IMR-90 (cell line): ENCODE measurements at regions not wholly inside any gene's neighbourhood (a gene's known extent, or its start where the extent isn't known, plus 50 kb on each side); places are given as distances from the start of the nearest gene placed in this dataset.

Source experiments
- ATAC-seq: fragments of 200-7000 bp; cut with Tn5 transposase; 2 replicates; pipeline ENCODE4 v1.9.1; 2020; ENCODE audit warnings: low read depth, mild to moderate bottlenecking, moderate library complexity
- BruUV-seq: library from RNA; stranded (reverse); fragments of 400-500 nt; replicated peaks from 2 replicates; lab custom pipeline; 2021; lab: Mats Ljungman, UMichigan
- CTCF ChIA-PET: fragments of 300-600 bp; formaldehyde crosslinking; extraction: SDS; loops from one replicate; lab custom pipeline; 2021; ENCODE audit warnings: antibody characterized with exemption; lab: Yijun Ruan, JAX
- POLR2A ChIA-PET: fragments of 300-600 bp; sonication (Branson Sonifier 250); formaldehyde crosslinking; loops from one replicate; lab custom pipeline; 2022; ENCODE audit warnings: antibody characterized with exemption; ENCODE audit not compliant: unreplicated experiment; lab: Charles Lee
- DNase-seq: peaks from one replicate; pipeline ENCODE4 v3.0.0; 2013
- H2AFZ ChIP-seq: replicated peaks from 2 replicates; pipeline ENCODE3; 2013; ENCODE audit warnings: low read length, mild to moderate bottlenecking; ENCODE audit not compliant: poor library complexity
- H2AK5ac ChIP-seq: 2 replicates; pipeline ENCODE4 v1.6.1; 2013; ENCODE audit warnings: low read depth, low read length, inconsistent platforms
- H2AK9ac ChIP-seq: replicated peaks from 2 replicates; pipeline ENCODE3; 2013; ENCODE audit warnings: mild to moderate bottlenecking, low read depth, low read length, moderate library complexity; ENCODE audit not compliant: poor library complexity
- H2BK120ac ChIP-seq: 2 replicates; pipeline ENCODE4 v1.6.1; 2013; ENCODE audit warnings: low read depth, low read length, inconsistent platforms
- H2BK15ac ChIP-seq: 3 replicates; pipeline ENCODE4 v1.6.1; 2013; ENCODE audit warnings: low read depth, low read length, inconsistent platforms
- H2BK20ac ChIP-seq: 2 replicates; pipeline ENCODE4 v1.6.1; 2013; ENCODE audit warnings: low read depth, mild to moderate bottlenecking, inconsistent platforms, low read length, moderate library complexity
- H2BK5ac ChIP-seq: 2 replicates; pipeline ENCODE4 v1.6.1; 2013; ENCODE audit warnings: mild to moderate bottlenecking, low read depth, low read length, inconsistent platforms; ENCODE audit not compliant: poor library complexity, severe bottlenecking
- H3K14ac ChIP-seq: replicated peaks from 2 replicates; pipeline ENCODE4 v1.6.1; 2013; ENCODE audit warnings: low read depth, low read length, inconsistent platforms
- H3K18ac ChIP-seq: 2 replicates; pipeline ENCODE4 v1.6.1; 2013; ENCODE audit warnings: low read depth, low read length, control low read depth
- H3K23ac ChIP-seq: 2 replicates; pipeline ENCODE4 v1.6.1; 2013; ENCODE audit warnings: low read depth, low read length, inconsistent platforms
- H3K27ac ChIP-seq: 2 replicates; pipeline ENCODE4 v1.5.1; 2013; ENCODE audit warnings: mild to moderate bottlenecking, control low read depth, low read length; ENCODE audit not compliant: insufficient read depth
- H3K27me3 ChIP-seq: 2 replicates; pipeline ENCODE4 v1.6.1; 2013; ENCODE audit warnings: low read length; ENCODE audit not compliant: control insufficient read depth, insufficient read depth
- H3K36me3 ChIP-seq: 2 replicates; pipeline ENCODE4 v1.6.1; 2013; ENCODE audit warnings: low read length, mixed read lengths; ENCODE audit not compliant: control insufficient read depth, insufficient read depth
- H3K4ac ChIP-seq: 2 replicates; pipeline ENCODE4 v1.6.1; 2013; ENCODE audit warnings: low read depth, low read length, inconsistent platforms
- H3K4me1 ChIP-seq: 2 replicates; pipeline ENCODE4 v1.6.1; 2013; ENCODE audit warnings: low read length, mixed read lengths; ENCODE audit not compliant: control insufficient read depth, insufficient read depth
- H3K4me2 ChIP-seq: 2 replicates; pipeline ENCODE4 v1.6.1; 2013; ENCODE audit warnings: low read depth, mild to moderate bottlenecking, control low read depth, low read length, moderate library complexity
- H3K4me3 ChIP-seq: 2 replicates; pipeline ENCODE4 v1.5.1; 2013; ENCODE audit warnings: low read depth, mild to moderate bottlenecking, control low read depth, low read length, moderate library complexity; ENCODE audit not compliant: insufficient read depth
- H3K56ac ChIP-seq: 2 replicates; pipeline ENCODE4 v1.6.1; 2013; ENCODE audit warnings: low read length, inconsistent platforms; ENCODE audit not compliant: insufficient read depth; ENCODE audit errors: extremely low read depth
- H3K79me1 ChIP-seq, 2 experiments: 2 replicates each; pipeline ENCODE4 v1.6.1; 2013; ENCODE audit warnings: low read length in 2 of 2, inconsistent platforms in 1 of 2, low read depth in 1 of 2
- H3K9ac ChIP-seq: 2 replicates; pipeline ENCODE4 v1.6.1; 2013; ENCODE audit warnings: low read depth, low read length, control low read depth
- H3K9me1 ChIP-seq: 2 replicates; pipeline ENCODE4 v1.6.1; 2013; ENCODE audit warnings: low read length, inconsistent platforms; ENCODE audit not compliant: insufficient read depth
- H3K9me3 ChIP-seq: 2 replicates; pipeline ENCODE4 v1.6.1; 2013; ENCODE audit warnings: low read length; ENCODE audit not compliant: control insufficient read depth, insufficient read depth
- H4K20me1 ChIP-seq: 2 replicates; pipeline ENCODE4 v1.6.1; 2013; ENCODE audit warnings: low read length, inconsistent platforms; ENCODE audit not compliant: insufficient read depth
- H4K5ac ChIP-seq: 2 replicates; pipeline ENCODE4 v1.6.1; 2013; ENCODE audit warnings: mild to moderate bottlenecking, low read depth, low read length, control low read depth
- H4K8ac ChIP-seq, 2 experiments: 2 replicates each; pipeline ENCODE4 v1.6.1; 2013; ENCODE audit warnings: low read depth in 2 of 2, low read length in 2 of 2, control low read depth in 1 of 2, inconsistent platforms in 1 of 2
- H4K91ac ChIP-seq: 2 replicates; pipeline ENCODE4 v1.6.1; 2013; ENCODE audit warnings: low read depth, low read length, inconsistent platforms; ENCODE audit not compliant: insufficient read depth
- BHLHE40 ChIP-seq: fragments of 150-350 bp; IDR thresholded peaks from 2 replicates; pipeline ENCODE4 v1.6.1; 2016; ENCODE audit warnings: mild to moderate bottlenecking, low read depth, low read length
- CEBPB ChIP-seq: IDR thresholded peaks from 2 replicates; pipeline ENCODE4 v1.6.1; 2012; ENCODE audit warnings: low read depth, low read length, improper control_type of control experiment
- MXI1 ChIP-seq: IDR thresholded peaks from 2 replicates; pipeline ENCODE4 v1.6.1; 2012; ENCODE audit warnings: low read depth, mild to moderate bottlenecking, low read length, moderate library complexity, borderline replicate concordance
- NFE2L2 ChIP-seq: fragments of 150-350 bp; IDR thresholded peaks from 2 replicates; pipeline ENCODE4 v1.6.1; 2016; ENCODE audit warnings: low read depth, mild to moderate bottlenecking, low read length
- POLR2A ChIP-seq: IDR thresholded peaks from 2 replicates; pipeline ENCODE4 v1.6.1; 2012; ENCODE audit warnings: mild to moderate bottlenecking, low read depth, low read length
- WGBS, 2 experiments: methylation state at CpG; one replicate each; pipeline versions ENCODE4 v1.1.5 to v1.1.7; 2013; ENCODE audit warnings: missing lambda C conversion rate in 2 of 2; ENCODE audit not compliant: insufficient read length in 1 of 2; ENCODE audit errors: extremely low coverage in 2 of 2; 5-methylcytosine and 5-hydroxymethylcytosine counted together
- dilution Hi-C: fragments of 300-500 bp; cut with HindIII; formaldehyde crosslinking; loops from one replicate; pipeline ENCODE4 v1.14.3; 2018; ENCODE audit warnings: low sequenced_read_pairs; ENCODE audit not compliant: unreplicated experiment
- in situ Hi-C: fragments of 300-500 bp; cut with MboI; formaldehyde crosslinking; loops from 3 replicates; pipeline ENCODE4 v1.14.3; 2019; ENCODE audit warnings: low sequenced_read_pairs, inconsistent platforms, mixed read lengths
- intact Hi-C: fragments of 100-400 bp; cut with micrococcal nuclease; formaldehyde crosslinking; loops from 2 replicates; pipeline ENCODE4 v1.10.0; 2022

- H3K9ac ChIP-seq = no peak overlapping the region
- H4K20me1 ChIP-seq = no peaks in the 10 kb centered on the region
- H2BK15ac ChIP-seq = 0 out of 3 replicates have a peak overlapping the region, but pooled peaks have one; percentile 14
- H4K5ac ChIP-seq = no peak overlapping the region
- no TSS peak for BruUV-seq
- H3K27ac ChIP-seq = no peak overlapping the region
- no peak overlapping the region for H3K4me2 ChIP-seq
- H3K79me1 ChIP-seq = no peaks in the 10 kb centered on the region
- intact Hi-C loops = no loop called here
- no peak overlapping the region for H4K91ac ChIP-seq
- no peak overlapping the region for H4K8ac ChIP-seq
- H3K4me3 ChIP-seq = no peak overlapping the region
- dilution Hi-C loops = no loop called here
- no peaks in the 10 kb centered on the region for H3K27me3 ChIP-seq
- H2AK9ac ChIP-seq = no peak overlapping the region
- no peak overlapping the region for H3K14ac ChIP-seq
- no peak overlapping the region for H2BK5ac ChIP-seq
- WGBS, 2 experiments = 70% methylated on average over 2 of the region's 5 CpGs; no CpG with 5 or more reads in 1 of the 2 experiments
- no peak for DNase-seq
- CTCF ChIA-PET = no interaction called here
- no peaks in the 10 kb centered on the region for H3K36me3 ChIP-seq
- H3K18ac ChIP-seq = no peak overlapping the region
- no peaks in the 10 kb centered on the region for H3K9me1 ChIP-seq
- H2AFZ ChIP-seq = no peak overlapping the region
- H2BK20ac ChIP-seq = no peak overlapping the region
- H3K4ac ChIP-seq = no peak overlapping the region
- in situ Hi-C loops = no loop called here
- POLR2A ChIA-PET = no interaction called here
- H2BK120ac ChIP-seq = no peak overlapping the region
- no peak overlapping the region for H3K56ac ChIP-seq
- H2AK5ac ChIP-seq = no peak overlapping the region
- no peak for TF ChIP-seq MXI1
- no peak for TF ChIP-seq POLR2A
- no peak for TF ChIP-seq NFE2L2
- no peak for TF ChIP-seq CEBPB
- no peak for TF ChIP-seq BHLHE40
- H3K23ac ChIP-seq = no peak overlapping the region
- no peaks in the 10 kb centered on the region for H3K9me3 ChIP-seq
- H3K4me1 ChIP-seq = 0 out of 2 replicates have a peak, but pooled peaks cover 2% of the 10 kb centered on the region
- ATAC-seq = no peak
Observed at GRCh38 chr3:170776887-170777563, 93.0 kb downstream of the RPL22L1 start.
